ENCODE measurements at regions not wholly inside any gene's neighbourhood (a gene's known extent, or its start where the extent isn't known, plus 50 kb on each side); places are given as distances from the start of the nearest gene placed in this dataset.

GRCh38 chr17:72525225-72526015, 404.6 kb downstream of the SOX9 start:
- no peak for TF ChIP-seq CTCF (IDR thresholded peaks at IDR 0.05)
- TF ChIP-seq EP300 (IDR thresholded peaks at IDR 0.05), result no peak
- TF ChIP-seq POLR2A (IDR thresholded peaks at IDR 0.05), result no peak

All from ovary (tissue), 3 donors.